Breast epithelium (tissue), 4 donors: ENCODE measurements at regions not wholly inside any gene's neighbourhood (a gene's known extent, or its start where the extent isn't known, plus 50 kb on each side); places are given as distances from the start of the nearest gene placed in this dataset.

Source experiments
- DNase-seq, 2 donors: peaks; one replicate each; pipeline ENCODE4 v3.0.0-alpha.2; 2019; ENCODE audit warnings: low spot score in 2 of 2
- H3K27ac ChIP-seq, 2 donors: fragments of 200-600 bp; sonication (generic) in 1 of 2; one replicate each; pipeline ENCODE4 v1.5.1; 2016 to 2019; ENCODE audit warnings: mild to moderate bottlenecking in 1 of 2
- H3K27me3 ChIP-seq, 2 donors: fragments of 200-600 bp; sonication (generic) in 1 of 2; one replicate each; pipeline versions ENCODE4 v1.5.1 to v1.6.0; 2017 to 2019; ENCODE audit warnings: control low read depth in 1 of 2, mild to moderate bottlenecking in 1 of 2
- H3K36me3 ChIP-seq: fragments of 200-600 bp; one replicate; pipeline ENCODE4 v1.5.1; 2019
- H3K4me1 ChIP-seq, 2 donors: fragments of 200-600 bp; sonication (generic); one replicate each; pipeline ENCODE4 v1.5.1; 2016 to 2019; ENCODE audit warnings: control low read depth in 1 of 2
- H3K4me3 ChIP-seq, 3 donors: fragments of 200-600 bp; sonication (generic); 1 replicate in 2 of 3; 2 replicates in 1 of 3; pipeline ENCODE4 v1.5.1; 2016 to 2019; ENCODE audit warnings: mild to moderate bottlenecking in 3 of 3, moderate library complexity in 2 of 3
- H3K9me3 ChIP-seq, 2 donors: fragments of 200-600 bp; sonication (generic) in 1 of 2; one replicate each; pipeline ENCODE4 v1.5.1; 2016 to 2019; ENCODE audit warnings: control low read depth in 1 of 2
- POLR2A ChIP-seq: fragments of 450-650 bp; IDR thresholded peaks from one replicate; pipeline ENCODE4 v1.6.1; 2016; ENCODE audit warnings: antibody characterized with exemption, mild to moderate bottlenecking, moderate library complexity
- POLR2AphosphoS5 ChIP-seq, 3 donors: sonication (generic); formaldehyde crosslinking; IDR thresholded peaks; one replicate each; pipeline ENCODE4 v1.6.1; 2017; ENCODE audit warnings: antibody characterized with exemption in 3 of 3
- intact Hi-C: fragments of 100-400 bp; cut with DNase I; formaldehyde crosslinking; loops from one replicate; pipeline ENCODE4 v1.15.1; 2023; ENCODE audit warnings: low total_unique reads
- TF ChIP-seq, protein P1 (sequence below), 3 donors: fragments of 450-650 bp; IDR thresholded peaks; one replicate each; pipeline ENCODE4 v1.5.1; 2016 to 2017; ENCODE audit warnings: antibody characterized with exemption in 3 of 3, mild to moderate bottlenecking in 3 of 3, moderate library complexity in 3 of 3

DNA sequence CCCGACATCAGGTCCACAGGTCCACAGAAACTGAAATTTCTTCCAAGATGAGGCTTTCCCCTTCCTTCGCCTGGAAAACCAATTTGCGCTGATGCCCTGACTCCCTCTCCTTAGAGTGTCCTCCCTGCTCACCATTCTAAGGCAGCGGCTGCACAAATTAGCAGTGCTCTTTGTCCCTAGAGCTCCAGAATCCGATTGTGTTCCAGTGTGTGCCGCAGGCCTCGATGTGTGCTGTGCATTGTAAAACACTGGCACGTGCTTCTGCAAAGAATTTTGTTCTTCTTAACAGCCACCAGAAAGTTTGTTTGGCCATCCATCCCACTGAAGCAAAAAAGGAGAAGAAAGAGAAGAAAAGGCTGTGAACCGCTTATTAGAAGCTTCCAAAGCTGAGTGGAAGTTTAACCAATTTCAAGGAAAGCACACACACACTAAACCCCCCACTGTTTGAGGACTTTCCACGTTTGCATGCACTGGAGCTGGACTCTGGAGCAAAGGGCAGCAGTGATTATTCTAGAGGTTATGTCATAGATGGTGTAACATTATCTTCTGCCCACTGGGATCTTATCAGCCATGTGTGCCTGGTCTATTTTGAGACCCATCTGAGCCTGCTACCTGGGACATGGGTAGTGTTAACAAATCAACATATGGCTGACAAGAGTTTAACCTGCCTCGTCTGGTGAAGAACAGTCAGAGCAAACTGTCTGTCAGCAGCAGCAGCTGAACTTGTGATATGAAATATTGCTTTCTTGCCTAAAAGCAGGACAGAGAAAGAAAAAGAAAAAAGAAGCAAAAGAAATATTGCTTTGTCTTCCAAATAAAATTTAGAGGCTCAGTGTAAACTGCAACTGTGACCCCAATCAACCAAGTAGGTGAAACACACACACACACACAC lies 64.9 kb upstream of the RREB1 start:
- Histone ChIP-seq H3K4me1 (no peaks in the 10 kb centered on the region), H3K4me3 (no peak overlapping the region)
- intact Hi-C loops = no loop called here

DNA sequence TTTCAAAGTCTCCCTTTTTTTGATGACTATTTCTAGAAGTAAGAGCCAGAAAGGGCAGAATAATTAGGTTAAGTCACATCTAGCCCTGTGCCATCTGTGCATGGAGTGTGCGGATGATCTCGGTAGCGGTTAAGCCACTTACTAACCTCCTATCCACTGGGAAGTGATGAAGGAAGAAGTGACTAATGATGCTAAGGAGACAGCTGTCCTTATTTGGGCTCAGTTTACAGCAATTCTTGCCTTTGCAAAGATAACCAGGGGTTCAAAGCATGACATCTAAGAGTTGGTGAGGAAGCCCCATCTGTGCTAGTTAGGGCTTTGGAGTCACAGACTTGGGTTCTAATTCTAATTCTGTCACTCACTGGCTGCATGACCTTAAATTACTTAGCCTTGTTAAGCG lies 62.4 kb upstream of the RREB1 start:
- Histone ChIP-seq H3K27me3 (no peaks in the 10 kb centered on the region), H3K27ac (no peak overlapping the region), H3K36me3 (no peaks in the 10 kb centered on the region), H3K4me3 (no peak overlapping the region), H3K4me1 (no peaks in the 10 kb centered on the region), H3K9me3 (no peaks in the 10 kb centered on the region)
- TF ChIP-seq, protein P1, sequence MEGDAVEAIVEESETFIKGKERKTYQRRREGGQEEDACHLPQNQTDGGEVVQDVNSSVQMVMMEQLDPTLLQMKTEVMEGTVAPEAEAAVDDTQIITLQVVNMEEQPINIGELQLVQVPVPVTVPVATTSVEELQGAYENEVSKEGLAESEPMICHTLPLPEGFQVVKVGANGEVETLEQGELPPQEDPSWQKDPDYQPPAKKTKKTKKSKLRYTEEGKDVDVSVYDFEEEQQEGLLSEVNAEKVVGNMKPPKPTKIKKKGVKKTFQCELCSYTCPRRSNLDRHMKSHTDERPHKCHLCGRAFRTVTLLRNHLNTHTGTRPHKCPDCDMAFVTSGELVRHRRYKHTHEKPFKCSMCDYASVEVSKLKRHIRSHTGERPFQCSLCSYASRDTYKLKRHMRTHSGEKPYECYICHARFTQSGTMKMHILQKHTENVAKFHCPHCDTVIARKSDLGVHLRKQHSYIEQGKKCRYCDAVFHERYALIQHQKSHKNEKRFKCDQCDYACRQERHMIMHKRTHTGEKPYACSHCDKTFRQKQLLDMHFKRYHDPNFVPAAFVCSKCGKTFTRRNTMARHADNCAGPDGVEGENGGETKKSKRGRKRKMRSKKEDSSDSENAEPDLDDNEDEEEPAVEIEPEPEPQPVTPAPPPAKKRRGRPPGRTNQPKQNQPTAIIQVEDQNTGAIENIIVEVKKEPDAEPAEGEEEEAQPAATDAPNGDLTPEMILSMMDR (IDR thresholded peaks at IDR 0.05) = no peak
- TF ChIP-seq POLR2AphosphoS5 (IDR thresholded peaks at IDR 0.05) (no peak), POLR2A (no peak)
- DNase-seq = no peak
- intact Hi-C loops = no loop called here

More for the DNA sequence above, 64.9 kb upstream of the RREB1 start:
- Histone ChIP-seq H3K36me3 (no peaks in the 10 kb centered on the region), H3K27ac (peak overlapping the region; percentile 28 to 54), H3K27me3 (no peaks in the 10 kb centered on the region), H3K9me3 (no peaks in the 10 kb centered on the region)
- no peak for DNase-seq
- TF ChIP-seq POLR2A (no peak), POLR2AphosphoS5 (IDR thresholded peaks at IDR 0.05) (no peak)
- TF ChIP-seq, protein P1 (IDR thresholded peaks at IDR 0.05) = no peak

DNA sequence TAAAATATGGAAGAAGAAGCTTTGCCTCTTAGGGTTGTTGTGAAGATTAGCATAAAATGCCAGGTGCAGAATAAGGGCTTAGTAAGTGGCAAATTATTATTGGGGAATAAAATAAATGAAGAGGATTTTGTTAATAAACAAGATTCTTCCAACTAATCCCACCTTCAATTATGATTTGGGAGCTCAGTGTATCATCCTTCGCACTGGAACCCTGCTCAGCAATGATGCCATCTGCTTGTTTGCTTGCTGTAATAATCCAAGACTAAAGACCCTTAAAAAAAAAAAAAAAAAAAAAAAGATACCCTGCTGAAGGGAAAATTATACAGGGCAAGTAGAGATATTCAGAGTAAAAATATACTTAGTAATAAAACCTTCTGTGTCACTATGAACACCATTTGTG lies 62.0 kb upstream of the RREB1 start:
- intact Hi-C loops = no loop called here
- Histone ChIP-seq H3K27me3 (no peaks in the 10 kb centered on the region), H3K4me1 (no peaks in the 10 kb centered on the region), H3K27ac (no peak overlapping the region), H3K4me3 (no peak overlapping the region), H3K36me3 (no peaks in the 10 kb centered on the region), H3K9me3 (no peaks in the 10 kb centered on the region)
- TF ChIP-seq, protein P1 (IDR thresholded peaks at IDR 0.05) = no peak
- TF ChIP-seq POLR2AphosphoS5 (IDR thresholded peaks at IDR 0.05) (no peak), POLR2A (no peak)
- DNase-seq = no peak

DNA sequence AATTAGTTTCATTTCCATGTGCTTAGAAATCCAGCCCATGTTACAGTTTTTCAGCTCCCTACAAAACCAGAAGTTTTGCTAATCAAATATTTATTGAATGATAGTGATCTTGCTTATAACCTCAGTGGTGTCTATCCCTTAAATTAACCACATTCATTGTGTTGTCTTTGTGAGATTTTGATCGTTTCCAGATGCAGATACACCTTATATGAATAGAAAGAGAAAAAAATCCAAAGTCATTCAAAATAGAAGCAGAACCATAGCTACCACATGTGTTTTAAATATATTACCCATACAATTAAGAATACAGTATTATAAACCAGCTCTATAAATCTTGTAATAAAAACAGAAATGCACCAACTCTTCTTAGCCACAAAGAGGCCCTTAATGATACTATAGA lies 60.6 kb upstream of the RREB1 start:
- Histone ChIP-seq H3K9me3 (no peaks in the 10 kb centered on the region), H3K4me1 (no peaks in the 10 kb centered on the region), H3K27me3 (no peaks in the 10 kb centered on the region), H3K4me3 (no peak overlapping the region), H3K36me3 (no peaks in the 10 kb centered on the region), H3K27ac (no peak overlapping the region)
- intact Hi-C loops = no loop called here
- DNase-seq = no peak
- TF ChIP-seq POLR2AphosphoS5 (IDR thresholded peaks at IDR 0.05) = no peak
- TF ChIP-seq POLR2A = no peak
- TF ChIP-seq, protein P1 (IDR thresholded peaks at IDR 0.05) = no peak

DNA sequence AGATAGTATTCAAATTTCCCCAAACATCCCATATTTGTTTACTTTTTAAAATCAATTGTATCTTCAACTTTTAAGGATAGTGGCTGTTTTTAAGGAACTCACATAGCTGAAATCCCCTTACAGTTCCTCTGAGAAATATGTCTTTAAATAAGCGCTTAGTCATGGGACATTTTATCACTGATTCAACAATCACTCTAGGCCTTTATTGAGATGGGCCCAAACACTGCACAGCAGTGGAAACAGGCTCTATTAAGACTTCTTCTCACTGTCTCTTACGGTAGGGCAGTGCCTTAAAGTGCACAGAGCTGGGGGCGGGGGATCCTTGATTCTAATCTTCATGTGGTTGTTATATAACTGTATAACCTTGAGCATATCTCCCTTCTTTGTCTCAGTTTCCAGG lies 59.8 kb upstream of the RREB1 start:
- no peak for DNase-seq
- H3K4me3 ChIP-seq = no peak overlapping the region
- intact Hi-C loops = no loop called here
- no peaks in the 10 kb centered on the region for H3K9me3 ChIP-seq
- no peak overlapping the region for H3K27ac ChIP-seq
- TF ChIP-seq POLR2A (no peak), POLR2AphosphoS5 (IDR thresholded peaks at IDR 0.05) (no peak)
- TF ChIP-seq, protein P1 (IDR thresholded peaks at IDR 0.05) = no peak
- no peaks in the 10 kb centered on the region for H3K36me3 ChIP-seq
- H3K4me1 ChIP-seq = no peaks in the 10 kb centered on the region
- no peaks in the 10 kb centered on the region for H3K27me3 ChIP-seq
